SH-SY5Y (cell line): ENCODE measurements at regions not wholly inside any gene's neighbourhood (a gene's known extent, or its start where the extent isn't known, plus 50 kb on each side); places are given as distances from the start of the nearest gene placed in this dataset.

Experiments used
- GATA2 ChIP-seq: IDR thresholded peaks from 2 replicates; pipeline ENCODE4 v1.6.1; 2011; ENCODE audit warnings: mild to moderate bottlenecking, low read depth, low read length
- GATA3 ChIP-seq: IDR thresholded peaks from 2 replicates; pipeline ENCODE4 v1.6.1; 2011; ENCODE audit warnings: low read depth, mild to moderate bottlenecking, low read length, moderate library complexity

DNA sequence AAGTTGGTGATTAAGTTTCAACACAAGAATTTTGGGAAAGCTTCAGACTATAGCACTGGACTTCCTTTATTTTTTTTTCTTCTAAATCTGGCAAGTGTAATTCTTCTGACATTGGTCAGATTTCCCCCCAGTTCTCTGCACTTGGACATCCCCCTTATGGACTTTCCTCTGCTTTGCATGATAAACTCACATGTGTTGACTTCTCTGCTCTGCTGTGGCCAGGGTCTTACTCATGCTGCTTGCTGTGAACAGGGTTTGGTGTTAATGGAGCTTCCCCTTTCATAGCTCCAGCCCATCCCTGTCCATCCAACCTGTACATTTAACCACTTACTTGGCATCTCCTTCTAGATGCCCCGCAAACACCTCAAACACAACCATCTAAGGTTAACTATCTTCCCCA, 70.5 kb upstream of the SPATA13 start:
- TF ChIP-seq GATA2 (no peak), GATA3 (no peak)
